Liver (tissue), 7 donors: ENCODE measurements at regions not wholly inside any gene's neighbourhood (a gene's known extent, or its start where the extent isn't known, plus 50 kb on each side); places are given as distances from the start of the nearest gene placed in this dataset.

ENCODE experiments used
- DNase-seq: peaks from one replicate; pipeline ENCODE4 v3.0.0-alpha.2; 2017; ENCODE audit warnings: low spot score
- H3K27ac ChIP-seq, 2 donors: one replicate each; pipeline ENCODE4 v1.7.0; 2013; ENCODE audit warnings: inconsistent platforms in 2 of 2, low read length in 2 of 2, control low read depth in 1 of 2, low read depth in 1 of 2, mild to moderate bottlenecking in 1 of 2
- H3K27me3 ChIP-seq, 4 donors: one replicate each; pipeline versions ENCODE4 v1.6.1 to v1.7.0; 2013; ENCODE audit warnings: low read length in 3 of 4, inconsistent platforms in 1 of 4, mild to moderate bottlenecking in 1 of 4, moderate library complexity in 1 of 4; ENCODE audit not compliant: control insufficient read depth in 4 of 4, insufficient read depth in 4 of 4
- H3K36me3 ChIP-seq, 4 donors: one replicate each; pipeline versions ENCODE4 v1.6.1 to v1.7.0; 2013; ENCODE audit warnings: low read length in 3 of 4, mild to moderate bottlenecking in 3 of 4, low read depth in 1 of 4, moderate library complexity in 1 of 4; ENCODE audit not compliant: control insufficient read depth in 4 of 4, insufficient read depth in 3 of 4
- H3K4me1 ChIP-seq, 4 donors: one replicate each; pipeline versions ENCODE4 v1.6.1 to v1.7.0; 2013; ENCODE audit warnings: low read length in 3 of 4, mild to moderate bottlenecking in 3 of 4, moderate library complexity in 1 of 4; ENCODE audit not compliant: control insufficient read depth in 4 of 4, insufficient read depth in 4 of 4
- H3K4me3 ChIP-seq, 3 donors: one replicate each; pipeline versions ENCODE4 v1.6.1 to v1.7.0; 2013; ENCODE audit warnings: low read length in 3 of 3, control low read depth in 1 of 3, low read depth in 1 of 3, mild to moderate bottlenecking in 1 of 3
- H3K9ac ChIP-seq, 2 donors: one replicate each; pipeline ENCODE4 v1.7.0; 2013; ENCODE audit warnings: low read length in 2 of 2, mild to moderate bottlenecking in 2 of 2, moderate library complexity in 2 of 2, control low read depth in 1 of 2, low read depth in 1 of 2
- H3K9me3 ChIP-seq, 4 donors: one replicate each; pipeline versions ENCODE4 v1.6.1 to v1.7.0; 2013; ENCODE audit warnings: low read length in 3 of 4; ENCODE audit not compliant: control insufficient read depth in 4 of 4
- EGR1 ChIP-seq, 2 donors: IDR thresholded peaks; 2 replicates each; pipeline ENCODE4 v1.6.1; 2016 to 2018; ENCODE audit warnings: antibody characterized with exemption in 2 of 2, low read depth in 2 of 2
- FOXA1 ChIP-seq: IDR thresholded peaks from 2 replicates; pipeline ENCODE4 v1.6.1; 2016; ENCODE audit warnings: antibody characterized with exemption
- FOXA2 ChIP-seq: IDR thresholded peaks from 2 replicates; pipeline ENCODE4 v1.6.1; 2016; ENCODE audit warnings: antibody characterized with exemption
- GABPA ChIP-seq, 2 donors: IDR thresholded peaks in 1 of 2; conservative IDR thresholded peaks in 1 of 2; 2 replicates each; pipeline ENCODE4 v1.6.1; 2016; ENCODE audit warnings: antibody characterized with exemption in 2 of 2, mild to moderate bottlenecking in 1 of 2, moderate library complexity in 1 of 2
- HNF4A ChIP-seq, 2 donors: conservative IDR thresholded peaks; 2 replicates each; pipeline ENCODE4 v1.6.1; 2016; ENCODE audit warnings: antibody characterized with exemption in 2 of 2, mild to moderate bottlenecking in 2 of 2
- HNF4G ChIP-seq: IDR thresholded peaks from 2 replicates; pipeline ENCODE4 v1.6.1; 2016; ENCODE audit warnings: antibody characterized with exemption
- JUND ChIP-seq, 2 donors: IDR thresholded peaks; 2 replicates each; pipeline ENCODE4 v1.6.1; 2016; ENCODE audit warnings: antibody characterized with exemption in 2 of 2
- MAX ChIP-seq: IDR thresholded peaks from 2 replicates; pipeline ENCODE4 v1.6.1; 2016; ENCODE audit warnings: antibody characterized with exemption
- NR2F2 ChIP-seq: IDR thresholded peaks from 2 replicates; pipeline ENCODE4 v1.6.1; 2016; ENCODE audit warnings: antibody characterized with exemption
- RAD21 ChIP-seq, 2 donors: IDR thresholded peaks; 2 replicates each; pipeline ENCODE4 v1.6.1; 2016; ENCODE audit warnings: antibody characterized with exemption in 2 of 2, mild to moderate bottlenecking in 2 of 2
- REST ChIP-seq: IDR thresholded peaks from 2 replicates; pipeline ENCODE4 v1.6.1; 2016; ENCODE audit warnings: antibody characterized with exemption, mild to moderate bottlenecking
- RXRA ChIP-seq, 2 donors: IDR thresholded peaks; 2 replicates each; pipeline ENCODE4 v1.6.1; 2017 to 2018; ENCODE audit warnings: antibody characterized with exemption in 2 of 2, mild to moderate bottlenecking in 1 of 2
- SP1 ChIP-seq: IDR thresholded peaks from 2 replicates; pipeline ENCODE4 v1.6.1; 2018; ENCODE audit warnings: antibody characterized with exemption, mild to moderate bottlenecking
- TAF1 ChIP-seq: conservative IDR thresholded peaks from 2 replicates; pipeline ENCODE4 v1.6.1; 2016; ENCODE audit warnings: antibody characterized with exemption, mild to moderate bottlenecking
- YY1 ChIP-seq: IDR thresholded peaks from 2 replicates; pipeline ENCODE4 v1.6.1; 2016; ENCODE audit warnings: antibody characterized with exemption, mild to moderate bottlenecking
- ZBTB33 ChIP-seq: IDR thresholded peaks from 2 replicates; pipeline ENCODE4 v1.6.1; 2016; ENCODE audit warnings: antibody characterized with exemption
- TF ChIP-seq, protein P1 (sequence below): fragments of 150-350 bp; IDR thresholded peaks from 2 replicates; pipeline ENCODE4 v1.5.1; 2017; ENCODE audit warnings: improper control_type of control experiment, low read depth, low read length; ENCODE audit not compliant: missing input control
- TF ChIP-seq, protein P2 (sequence below): IDR thresholded peaks from 2 replicates; pipeline ENCODE4 v1.6.1; 2016; ENCODE audit warnings: antibody characterized with exemption
- donor health status: healthy.
- donor health status: healthy.
- donor health status: healthy.
- donor health status: healthy.

GRCh38 chr5:162217037-162217436, 149.5 kb downstream of the GABRG2 start (continued):
- TF ChIP-seq, protein P1, sequence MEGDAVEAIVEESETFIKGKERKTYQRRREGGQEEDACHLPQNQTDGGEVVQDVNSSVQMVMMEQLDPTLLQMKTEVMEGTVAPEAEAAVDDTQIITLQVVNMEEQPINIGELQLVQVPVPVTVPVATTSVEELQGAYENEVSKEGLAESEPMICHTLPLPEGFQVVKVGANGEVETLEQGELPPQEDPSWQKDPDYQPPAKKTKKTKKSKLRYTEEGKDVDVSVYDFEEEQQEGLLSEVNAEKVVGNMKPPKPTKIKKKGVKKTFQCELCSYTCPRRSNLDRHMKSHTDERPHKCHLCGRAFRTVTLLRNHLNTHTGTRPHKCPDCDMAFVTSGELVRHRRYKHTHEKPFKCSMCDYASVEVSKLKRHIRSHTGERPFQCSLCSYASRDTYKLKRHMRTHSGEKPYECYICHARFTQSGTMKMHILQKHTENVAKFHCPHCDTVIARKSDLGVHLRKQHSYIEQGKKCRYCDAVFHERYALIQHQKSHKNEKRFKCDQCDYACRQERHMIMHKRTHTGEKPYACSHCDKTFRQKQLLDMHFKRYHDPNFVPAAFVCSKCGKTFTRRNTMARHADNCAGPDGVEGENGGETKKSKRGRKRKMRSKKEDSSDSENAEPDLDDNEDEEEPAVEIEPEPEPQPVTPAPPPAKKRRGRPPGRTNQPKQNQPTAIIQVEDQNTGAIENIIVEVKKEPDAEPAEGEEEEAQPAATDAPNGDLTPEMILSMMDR, result no peak
- TF ChIP-seq YY1 (no peak), RAD21 (IDR thresholded peaks at IDR 0.05) (no peak), HNF4G (no peak), GABPA (IDR thresholded peaks at IDR 0.05 in 1 of 2, conservative IDR thresholded peaks at IDR 0.05 in 1 of 2) (no peak), FOXA1 (no peak)

GRCh38 chr5:162221910-162222309, 154.3 kb downstream of the GABRG2 start:
- no peaks in the 10 kb centered on the region for H3K36me3 ChIP-seq
- TF ChIP-seq RAD21 (IDR thresholded peaks at IDR 0.05) (no peak), FOXA2 (no peak), TAF1 (no peak), REST (no peak), HNF4G (no peak), ZBTB33 (no peak), FOXA1 (no peak), GABPA (IDR thresholded peaks at IDR 0.05 in 1 of 2, conservative IDR thresholded peaks at IDR 0.05 in 1 of 2) (no peak), NR2F2 (no peak), YY1 (no peak), EGR1 (IDR thresholded peaks at IDR 0.05; ENCODE audit: low read depth in 2 of 2) (no peak), SP1 (no peak), HNF4A (conservative IDR thresholded peaks at IDR 0.05) (no peak), RXRA (IDR thresholded peaks at IDR 0.05) (no peak), JUND (IDR thresholded peaks at IDR 0.05) (no peak), MAX (no peak)
- TF ChIP-seq, protein P1, result no peak
- TF ChIP-seq, protein P2, sequence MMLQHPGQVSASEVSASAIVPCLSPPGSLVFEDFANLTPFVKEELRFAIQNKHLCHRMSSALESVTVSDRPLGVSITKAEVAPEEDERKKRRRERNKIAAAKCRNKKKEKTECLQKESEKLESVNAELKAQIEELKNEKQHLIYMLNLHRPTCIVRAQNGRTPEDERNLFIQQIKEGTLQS, result no peak
- H3K9me3 ChIP-seq, result no peaks in the 10 kb centered on the region
- H3K4me3 ChIP-seq, result no peak overlapping the region
- H3K27ac ChIP-seq, result no peak overlapping the region
- no peak overlapping the region for H3K9ac ChIP-seq
- no peaks in the 10 kb centered on the region for H3K27me3 ChIP-seq
- no peaks in the 10 kb centered on the region for H3K4me1 ChIP-seq
- DNase-seq, result no peak
